HG03045 (cell line): ENCODE measurements at regions not wholly inside any gene's neighbourhood (a gene's known extent, or its start where the extent isn't known, plus 50 kb on each side); places are given as distances from the start of the nearest gene placed in this dataset.
"Not testable (repeated sequence)": the region's sequence is repeated elsewhere in the genome, so short reads cannot be mapped to it uniquely, and the experiment has no call there.

Source experiments
- ATAC-seq: cut with Tn5 transposase; IDR thresholded peaks from one replicate; pipeline ENCODE4 v1.9.1; 2021; ENCODE audit warnings: mild to moderate bottlenecking, moderate library complexity; ENCODE audit not compliant: unreplicated experiment

DNA sequence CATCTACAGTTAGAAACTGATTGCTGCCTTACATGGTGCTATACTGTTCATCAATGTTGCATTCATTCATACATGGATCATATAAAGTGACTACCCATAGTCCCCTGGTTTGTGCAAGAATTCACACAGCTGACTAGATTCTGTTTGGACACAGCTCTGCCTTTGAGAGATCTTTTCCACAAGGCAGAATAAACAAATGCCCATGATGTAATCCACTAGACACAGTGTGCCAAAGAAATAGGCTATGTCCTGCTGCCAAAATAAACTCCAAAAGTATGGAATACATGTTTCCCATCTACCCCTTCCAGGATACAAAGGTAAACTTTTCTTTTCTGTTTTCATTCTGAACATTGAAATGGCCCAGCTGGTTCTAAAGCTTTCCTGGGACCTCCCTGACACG is 269.4 kb upstream of the CHAC2 start:
- ATAC-seq, result no peak

DNA sequence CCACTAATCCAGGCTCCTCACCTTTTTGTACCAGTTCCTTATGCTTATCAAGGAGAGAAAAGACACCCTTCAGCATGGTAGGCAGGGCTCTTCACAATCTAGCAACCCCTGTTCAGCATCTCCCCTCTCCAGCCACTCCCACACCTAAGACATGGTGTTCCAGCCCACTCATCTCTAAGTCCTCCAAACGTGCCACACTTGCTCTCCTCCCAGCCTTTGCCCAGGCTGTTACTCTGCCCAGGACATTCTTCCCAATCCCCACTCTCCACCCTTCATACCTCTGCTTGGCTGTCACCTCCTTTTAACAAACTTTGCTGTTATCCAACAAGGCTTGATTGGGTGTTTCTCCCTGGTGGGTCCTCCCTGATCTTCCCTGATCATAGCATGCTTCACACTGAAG is 270.6 kb upstream of the CHAC2 start:
- ATAC-seq, result no peak

DNA sequence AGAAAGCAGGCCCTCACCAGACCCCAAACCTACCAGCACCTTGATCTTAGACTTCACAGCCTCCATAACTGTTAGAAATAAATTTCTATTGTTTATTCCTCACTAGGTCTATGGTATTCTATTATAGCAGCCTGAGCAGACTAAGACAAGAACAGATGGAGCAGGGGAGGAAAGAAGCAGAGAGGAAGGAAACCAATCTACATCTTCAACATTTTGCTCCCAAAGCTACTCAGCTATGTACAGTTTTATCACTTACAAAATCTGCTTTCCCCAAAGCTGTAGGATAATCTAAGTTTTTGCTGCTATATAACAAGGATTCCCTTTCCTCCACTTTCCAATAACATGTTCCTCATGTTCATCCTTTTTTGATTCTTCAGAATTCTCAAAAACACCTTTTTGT is 274.4 kb upstream of the CHAC2 start:
- ATAC-seq, result no peak

DNA sequence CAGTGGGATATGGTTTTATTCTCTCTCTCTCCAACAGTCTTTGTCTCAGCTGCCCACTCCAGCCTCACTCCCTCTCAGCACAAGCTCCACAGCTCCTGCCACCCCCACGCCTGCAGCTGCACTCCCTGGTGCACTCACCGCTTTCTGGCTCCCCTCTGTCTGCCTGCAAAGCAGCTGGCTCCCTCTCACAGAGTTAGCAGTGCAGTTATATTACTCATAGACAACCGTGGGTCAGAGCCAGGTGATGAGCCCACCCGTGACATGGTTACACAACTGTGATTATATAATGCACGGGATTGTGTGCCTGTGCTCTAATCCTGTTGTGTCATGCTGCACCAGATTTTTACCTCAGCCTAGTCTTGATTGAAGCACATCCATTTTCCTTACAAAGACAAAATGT is 276.9 kb upstream of the CHAC2 start:
- ATAC-seq, result no peak

DNA sequence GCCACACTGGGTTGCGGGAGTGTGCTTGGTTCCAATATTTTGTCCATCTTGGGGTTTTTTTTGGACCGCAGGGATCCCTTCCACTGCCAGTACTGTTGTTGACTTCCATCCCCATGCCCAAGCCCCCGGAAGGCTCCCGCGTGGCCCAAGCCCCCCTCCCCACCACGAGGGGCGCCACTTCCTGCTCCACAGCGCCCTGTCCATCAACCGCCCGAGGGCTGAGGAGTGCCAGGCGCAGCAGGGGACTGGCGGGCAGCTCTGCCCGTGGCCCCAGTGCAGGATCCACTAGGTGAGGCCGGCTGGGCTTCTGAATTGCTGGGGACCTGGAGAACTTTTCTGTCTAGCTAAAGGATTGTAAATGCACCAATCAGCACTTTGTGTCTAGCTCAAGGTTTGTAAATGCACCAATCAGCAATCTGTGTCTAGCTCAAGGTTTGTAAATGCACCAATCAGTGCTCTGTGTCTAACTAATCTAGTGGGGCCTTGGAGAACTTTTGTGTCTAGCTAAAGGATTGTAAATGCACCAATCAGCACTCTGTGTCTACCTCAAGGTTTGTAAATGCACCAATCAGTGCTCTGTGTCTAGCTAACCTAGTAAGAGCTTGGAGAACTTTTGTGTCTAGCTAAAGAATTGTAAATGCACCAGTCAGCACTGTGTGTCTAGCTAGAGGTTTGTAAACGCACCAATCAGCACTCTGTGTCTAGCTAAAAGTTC is 281.3 kb upstream of the CHAC2 start:
- ATAC-seq, result not testable (repeated sequence)

DNA sequence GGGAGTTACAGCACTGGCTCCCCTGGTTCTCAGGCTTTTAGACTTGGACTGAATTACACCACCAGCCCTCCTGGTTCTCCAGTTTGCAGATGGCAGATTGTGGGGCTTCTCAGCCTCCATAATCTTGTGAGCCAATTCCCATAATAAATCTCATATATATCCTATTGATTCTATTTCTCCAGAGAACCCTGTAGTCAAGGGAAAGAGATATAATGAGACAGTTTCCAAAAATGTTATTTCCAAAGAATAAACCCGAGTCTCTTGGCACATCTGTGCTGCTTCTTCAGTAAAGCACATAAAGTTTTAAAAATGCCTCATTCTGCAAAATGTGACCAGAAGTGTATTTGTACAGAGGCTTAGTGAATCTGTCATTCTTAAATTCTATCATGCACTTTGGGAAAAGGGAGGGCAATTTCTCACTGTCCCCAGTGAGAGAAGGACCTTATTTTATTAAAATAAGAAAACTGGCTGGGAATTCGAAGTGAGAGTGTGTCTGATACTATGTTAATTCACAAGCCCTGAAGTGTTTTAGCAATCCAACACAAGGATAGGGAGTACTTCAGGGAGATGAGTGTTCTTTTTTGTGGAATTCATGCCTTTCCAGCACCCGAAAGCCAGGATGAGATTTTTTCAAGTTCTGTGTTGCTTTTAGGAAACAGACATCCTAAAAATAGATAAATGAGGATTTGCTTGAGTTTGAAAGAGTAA is 282.4 kb upstream of the CHAC2 start:
- ATAC-seq, result no peak

DNA sequence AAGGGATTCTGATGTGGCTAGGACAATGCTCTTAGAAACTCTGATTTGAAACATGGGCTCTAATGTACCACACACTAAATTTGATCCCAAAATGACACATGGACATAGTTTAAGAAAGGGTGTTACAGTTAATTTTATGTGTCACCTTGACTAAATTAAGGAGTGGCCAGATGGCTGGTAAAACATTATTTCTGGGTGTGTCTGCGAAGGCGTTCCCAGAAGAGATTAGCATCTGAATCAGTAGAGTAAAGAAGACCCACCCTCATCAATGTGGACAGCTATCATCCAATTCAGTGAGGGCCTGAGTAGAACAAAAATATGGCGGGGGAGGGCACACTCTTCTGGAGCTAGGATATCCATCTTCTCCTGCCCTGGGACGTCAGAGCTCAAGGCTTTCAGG is 283.1 kb upstream of the CHAC2 start:
- ATAC-seq, result no peak

DNA sequence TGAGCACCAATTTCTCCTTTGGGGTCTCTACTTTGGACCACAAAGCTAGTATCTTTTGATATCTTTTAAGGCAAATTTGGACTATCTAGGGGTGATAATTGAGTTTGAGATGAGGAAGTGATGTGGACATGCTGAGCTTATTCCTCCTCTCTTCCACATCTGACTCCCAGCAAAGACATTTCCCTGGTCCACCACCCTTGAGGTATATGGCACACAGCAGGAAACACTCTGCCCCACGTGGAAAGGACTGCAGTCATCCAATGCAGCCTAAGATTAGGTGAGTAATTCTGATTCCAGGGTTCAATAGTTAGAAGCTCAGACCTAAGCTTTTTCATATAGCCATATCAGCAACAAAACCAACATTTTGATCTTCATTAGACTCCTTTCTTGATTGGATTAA is 290.1 kb upstream of the CHAC2 start:
- ATAC-seq, result no peak

DNA sequence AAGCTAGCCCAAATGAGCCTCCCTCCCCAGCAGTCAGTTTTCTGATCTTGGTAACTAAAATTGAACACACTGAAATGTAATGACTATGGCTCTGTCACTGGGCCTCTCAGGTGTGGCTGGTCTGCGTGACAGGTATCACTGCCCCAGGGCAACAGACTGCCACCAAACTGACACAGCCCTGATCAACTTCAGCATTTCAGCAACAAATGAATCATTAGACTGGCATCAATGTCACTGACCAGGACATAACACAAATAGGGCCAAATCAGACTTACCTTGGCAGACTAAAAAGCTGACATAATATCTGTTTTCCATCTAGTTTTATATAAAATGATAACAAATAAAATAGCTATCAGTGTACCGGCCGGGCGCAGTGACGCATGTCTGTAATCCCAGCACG is 290.8 kb upstream of the CHAC2 start:
- no peak for ATAC-seq

DNA sequence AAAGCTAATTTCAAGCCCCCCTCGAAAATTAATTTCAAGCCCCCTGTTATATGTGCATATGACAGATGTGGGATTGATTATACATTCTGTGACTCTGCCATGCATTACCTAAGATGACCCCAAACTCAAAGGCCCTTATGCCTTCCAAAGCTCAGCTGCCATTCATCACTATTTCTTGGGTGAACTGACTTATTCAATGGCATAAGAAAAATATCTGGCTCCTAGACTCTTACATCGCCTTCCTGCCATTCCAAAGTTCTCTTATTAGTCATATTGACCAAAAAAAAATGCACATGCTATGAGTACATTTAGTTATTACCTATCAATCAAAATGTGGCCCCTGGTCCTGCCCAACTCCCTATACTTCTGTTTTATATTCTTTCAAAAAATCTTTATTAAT is 291.8 kb upstream of the CHAC2 start:
- ATAC-seq, result no peak

DNA sequence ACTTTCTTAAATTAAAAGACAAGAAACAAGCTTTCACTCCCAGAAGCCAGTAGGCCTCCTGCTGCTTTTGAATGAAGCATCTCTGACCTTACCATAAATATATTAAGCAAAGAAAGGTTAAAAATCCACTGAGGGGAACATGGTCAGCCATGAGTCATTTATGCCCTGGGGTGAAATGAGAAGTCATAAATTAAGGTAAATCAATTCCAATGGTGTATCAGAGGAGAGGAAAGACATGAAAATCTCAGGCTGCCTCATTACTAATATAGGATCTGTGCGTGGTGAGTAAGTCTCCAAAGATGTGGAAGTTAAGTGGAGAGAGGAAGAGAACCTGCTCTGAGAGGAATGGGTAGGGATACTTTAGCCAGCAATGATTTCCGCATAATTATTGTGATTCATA is 292.3 kb upstream of the CHAC2 start:
- ATAC-seq, result no peak

DNA sequence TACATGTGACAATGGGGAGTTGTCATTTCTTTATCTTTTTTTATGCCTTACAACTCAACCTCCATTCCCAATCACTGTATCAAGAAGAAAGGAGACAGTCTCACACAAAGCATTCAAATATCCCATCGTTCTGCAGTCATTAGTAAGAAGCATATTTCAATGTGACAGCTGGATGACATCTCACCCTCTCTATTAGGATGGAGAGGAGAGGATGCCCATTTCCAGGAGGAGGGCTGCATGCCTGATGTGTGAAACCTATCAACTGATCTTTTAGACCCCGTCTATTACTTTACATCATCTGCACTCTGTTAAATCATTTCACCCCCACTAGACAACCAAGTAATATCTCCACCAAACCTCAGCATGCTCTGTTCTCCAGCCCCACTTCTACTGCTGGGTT is 292.7 kb upstream of the CHAC2 start:
- ATAC-seq, result no peak

DNA sequence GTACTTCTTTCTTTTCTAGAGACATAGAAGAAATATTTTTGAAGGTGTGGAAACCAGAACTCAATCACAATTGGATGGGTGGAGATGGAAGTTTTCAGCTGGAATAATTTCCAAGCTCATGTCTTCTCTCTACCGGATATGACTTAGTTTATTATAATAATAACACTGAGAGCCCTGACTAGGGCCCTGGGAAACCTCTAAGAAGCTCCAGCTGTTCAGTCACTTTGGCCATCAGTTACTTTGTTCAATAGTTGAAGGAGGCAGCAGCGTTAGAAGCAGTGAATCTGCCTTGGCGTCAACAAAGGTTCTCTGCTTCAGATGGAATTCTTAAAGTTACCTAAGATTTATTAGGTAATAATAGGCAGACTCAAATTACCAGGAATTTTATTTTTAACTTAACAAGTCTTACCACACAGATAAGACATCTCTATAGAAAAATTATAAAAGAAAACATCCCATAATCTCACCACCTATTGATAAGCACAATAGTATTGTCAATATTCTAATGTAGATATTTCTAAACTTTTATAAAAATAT is 293.8 kb upstream of the CHAC2 start:
- no peak for ATAC-seq

DNA sequence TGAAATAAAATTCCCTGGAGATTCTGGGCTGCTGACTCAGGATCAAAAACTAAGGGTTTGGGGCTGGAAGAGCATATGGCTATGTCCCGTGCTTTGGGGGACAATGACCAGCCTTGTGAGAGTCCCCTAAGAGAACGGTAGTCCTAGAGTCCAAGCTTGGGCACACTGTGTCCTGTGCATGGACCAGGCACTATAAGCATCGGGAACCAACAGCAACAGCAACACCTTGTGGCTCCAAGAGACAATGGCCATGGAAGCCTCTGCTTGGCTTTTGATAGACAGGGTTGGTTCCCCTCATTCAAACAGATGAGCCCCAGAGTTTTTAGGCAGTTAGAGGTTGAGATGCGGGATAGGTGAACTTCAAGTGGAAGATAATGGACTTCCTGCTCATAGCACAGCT is 294.4 kb upstream of the CHAC2 start:
- no peak for ATAC-seq

DNA sequence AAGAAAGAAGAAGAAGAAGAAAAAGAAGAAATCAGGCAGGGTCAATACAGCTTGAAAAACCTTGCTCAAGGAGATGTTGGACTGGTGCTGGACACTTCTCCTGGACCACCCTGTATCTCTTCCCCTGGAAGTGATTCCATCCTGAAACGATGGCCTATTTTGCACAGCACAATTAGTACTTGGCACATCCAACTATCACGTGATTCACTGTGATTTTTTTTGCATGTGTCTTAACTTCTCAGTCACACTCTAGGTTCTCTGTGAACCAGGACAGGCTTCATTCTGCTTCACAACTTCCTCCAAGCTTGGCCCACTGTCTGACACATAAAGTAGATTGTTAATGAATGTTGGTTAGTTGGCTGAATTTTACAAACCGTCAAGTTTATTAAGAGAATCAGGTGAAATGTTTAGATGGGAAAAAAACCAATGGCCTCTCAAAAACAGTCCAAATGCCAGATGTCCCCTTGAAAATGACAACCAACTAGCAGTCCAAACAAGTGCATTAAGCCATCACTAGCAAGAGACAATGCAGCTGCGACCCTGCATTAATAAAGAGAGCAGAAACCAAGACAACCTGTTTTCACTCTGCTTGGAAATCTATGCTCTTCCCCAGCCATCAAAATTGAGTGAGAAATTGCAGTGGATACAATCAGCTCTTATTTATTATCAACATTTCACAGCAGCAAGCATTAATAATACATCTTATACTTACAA is 300.0 kb upstream of the CHAC2 start:
- ATAC-seq, result no peak

DNA sequence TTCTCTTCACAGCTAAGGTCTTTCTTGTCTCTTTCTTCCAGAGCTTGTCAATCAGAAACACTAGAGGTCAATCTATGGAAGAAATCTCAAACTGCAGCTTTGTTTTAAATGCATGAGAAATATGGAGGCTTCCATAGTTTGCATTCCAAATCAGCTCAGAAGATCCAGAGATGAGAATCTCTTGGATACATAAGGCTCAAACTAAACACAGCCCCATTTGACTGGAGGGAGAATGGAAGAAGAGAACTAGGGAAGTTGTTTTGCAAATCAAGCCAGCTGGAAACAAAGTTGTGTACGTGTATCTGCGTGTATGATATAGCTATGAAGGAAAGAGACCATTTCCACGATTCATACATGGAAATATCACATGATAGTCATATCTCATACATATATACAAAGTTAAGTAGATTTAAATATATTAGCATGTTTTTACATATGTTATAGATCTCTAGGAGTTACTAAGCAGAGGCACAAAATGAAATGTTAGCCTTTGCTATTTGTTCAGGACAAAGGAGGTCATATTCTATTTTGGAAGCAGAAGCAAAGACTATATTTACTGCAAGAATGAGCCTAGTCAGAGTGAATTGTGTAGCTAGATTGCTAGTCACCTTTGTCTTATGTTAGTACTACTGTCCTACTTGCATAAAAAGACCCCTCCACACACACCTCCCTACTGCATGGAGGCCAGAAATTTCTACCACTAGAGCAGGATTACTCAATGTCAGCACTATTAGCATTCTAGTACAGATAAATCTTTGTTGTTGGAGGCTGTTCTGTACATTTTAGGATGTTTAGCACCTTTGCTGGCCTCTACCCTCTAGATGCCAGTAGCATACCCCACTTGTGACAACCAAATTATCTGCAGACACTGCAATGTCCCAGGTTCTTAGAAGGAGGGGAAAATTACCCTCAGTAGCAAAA is 303.5 kb upstream of the CHAC2 start:
- no peak for ATAC-seq

DNA sequence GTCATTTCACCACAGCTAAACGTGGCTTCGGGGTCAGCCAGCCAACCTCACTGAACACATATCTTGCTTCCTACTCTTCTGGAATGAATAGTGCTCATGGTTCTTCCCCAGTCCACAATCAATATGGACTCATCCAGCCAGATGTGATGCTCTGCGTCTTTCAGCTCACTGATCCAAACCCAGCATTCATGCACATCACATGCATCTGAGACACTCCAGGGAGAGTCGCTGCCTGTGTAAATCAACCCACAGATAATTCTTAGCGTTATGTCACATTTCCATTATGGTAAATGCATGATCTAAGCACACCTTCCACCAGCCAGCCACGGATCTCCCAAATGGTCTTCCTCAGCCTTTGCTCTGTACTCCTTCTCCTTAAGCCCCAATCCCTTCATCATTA is 306.7 kb upstream of the CHAC2 start:
- ATAC-seq, result no peak

DNA sequence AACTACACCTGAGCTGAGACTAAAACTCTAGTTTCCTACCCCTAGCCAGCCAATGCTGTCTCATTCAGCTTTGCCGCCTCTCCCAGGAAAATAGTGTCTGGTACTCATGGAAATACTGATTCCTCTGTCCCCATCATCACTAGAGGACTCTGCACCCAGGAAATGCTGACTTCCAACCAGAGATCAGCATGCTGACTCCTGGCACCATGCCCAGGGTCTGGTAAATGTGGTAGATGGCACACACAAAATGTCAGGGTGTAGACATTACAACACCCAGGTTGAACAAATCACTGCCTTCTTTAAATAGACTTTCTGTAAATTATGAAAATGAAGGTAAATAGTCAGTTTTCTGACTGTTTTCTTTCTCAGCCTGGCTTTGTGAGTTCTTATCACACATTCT is 307.3 kb upstream of the CHAC2 start:
- no peak for ATAC-seq

DNA sequence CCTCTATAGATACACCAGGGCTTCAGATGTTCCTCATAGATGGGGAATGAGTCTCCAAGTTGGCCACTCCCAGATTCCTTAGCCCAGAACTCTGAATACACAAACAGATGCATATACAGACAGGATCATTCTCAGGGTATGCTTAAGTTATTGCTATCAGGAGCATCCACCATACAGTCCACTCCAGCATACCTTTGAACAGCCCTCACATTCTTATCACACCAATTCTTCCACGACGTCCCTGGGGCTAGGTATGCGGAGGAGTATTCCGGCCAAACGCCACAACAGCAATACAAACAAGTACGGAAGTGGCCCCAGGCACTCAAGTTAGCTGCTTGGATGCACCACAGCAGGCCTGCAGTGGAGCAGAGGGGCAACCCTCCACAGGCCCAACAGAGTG is 312.5 kb upstream of the CHAC2 start:
- ATAC-seq, result no peak

DNA sequence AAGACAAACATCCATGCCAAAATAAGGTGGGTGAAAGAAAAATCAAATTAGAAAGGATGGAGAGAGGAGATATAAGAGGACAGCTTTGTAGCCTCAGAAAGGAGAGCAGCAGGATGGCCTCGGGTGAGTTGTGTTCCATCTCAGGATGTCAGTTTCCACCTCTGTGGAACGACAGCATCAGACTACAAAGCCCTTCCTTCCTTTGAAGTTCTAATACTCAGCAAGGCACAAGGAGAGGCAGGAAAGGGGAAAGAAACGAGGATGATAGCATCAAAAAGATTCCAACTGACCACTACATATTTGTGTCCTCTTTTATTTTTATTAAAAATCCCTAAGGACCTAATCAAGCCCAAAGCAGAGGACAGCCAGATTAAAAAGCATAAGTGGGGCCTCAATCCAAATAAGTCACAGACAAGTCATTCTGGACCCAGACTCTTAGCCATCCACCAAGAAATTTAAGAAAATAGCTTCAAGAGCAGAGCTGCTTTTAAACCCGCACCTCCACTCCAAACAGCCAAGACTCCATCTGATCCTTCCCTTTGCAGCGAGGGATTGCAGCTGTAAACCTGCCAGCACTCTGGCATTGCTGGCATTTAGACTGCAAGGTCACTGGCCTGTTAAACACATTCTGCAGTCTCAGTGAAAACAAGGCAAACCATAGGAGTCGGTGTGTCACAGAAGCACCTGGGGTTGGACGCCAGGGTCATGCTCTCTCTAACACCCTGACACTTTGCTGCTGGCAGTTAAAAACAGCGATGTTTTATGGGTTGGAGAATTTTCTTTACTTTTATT is 314.5 kb upstream of the CHAC2 start:
- no peak for ATAC-seq
